ENCODE measurements at regions not wholly inside any gene's neighbourhood (a gene's known extent, or its start where the extent isn't known, plus 50 kb on each side); places are given as distances from the start of the nearest gene placed in this dataset.
"Not testable (repeated sequence)": the region's sequence is repeated elsewhere in the genome, so short reads cannot be mapped to it uniquely, and the experiment has no call there.

- no peak for DNase-seq (ENCODE audit: low read depth in 2 of 3, low spot score in 1 of 3)
Observed at GRCh38 chr9:6105738-6106137, 90.3 kb upstream of the RANBP6 start.

DNA sequence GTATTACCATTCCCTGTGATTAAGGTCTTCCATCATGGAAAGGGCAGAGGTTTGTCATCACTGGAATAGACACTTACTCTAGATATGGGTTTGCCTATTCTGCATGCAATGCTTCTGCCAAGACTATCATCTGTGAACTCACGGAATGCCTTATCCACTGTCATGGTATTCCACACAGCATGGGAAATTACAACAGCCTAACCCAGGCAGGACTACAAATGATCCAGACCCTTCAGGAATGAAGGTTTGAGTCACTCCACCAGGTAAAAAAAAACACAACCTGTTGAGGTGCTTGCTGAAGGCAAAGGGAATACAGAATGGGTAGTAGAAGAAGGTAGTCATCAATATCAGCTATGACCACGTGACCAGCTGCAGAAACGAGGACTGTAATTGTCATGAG lies 89.0 kb upstream of the RANBP6 start:
- not testable (repeated sequence) for DNase-seq (ENCODE audit: low read depth in 2 of 3, low spot score in 1 of 3)

DNA sequence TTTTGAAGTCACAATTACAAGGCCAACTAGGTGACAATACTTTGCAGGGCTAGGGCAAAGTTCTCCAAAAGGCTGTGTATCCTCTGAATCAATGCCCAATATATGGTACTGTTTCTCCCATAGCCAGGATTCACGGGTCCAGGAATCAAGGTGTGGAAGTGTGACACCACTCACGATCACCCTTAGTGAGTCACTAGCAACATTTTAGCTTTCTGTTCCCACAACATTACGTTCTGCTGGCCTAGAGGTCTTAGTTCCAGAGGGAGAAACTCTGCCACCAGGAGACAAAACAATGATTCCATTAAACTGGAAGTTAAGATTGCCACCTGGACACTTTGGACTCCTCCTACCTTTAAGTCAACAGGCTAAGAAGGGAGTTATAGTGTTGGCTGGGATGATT lies 88.5 kb upstream of the RANBP6 start:
- DNase-seq (ENCODE audit: low read depth in 2 of 3, low spot score in 1 of 3): not testable (repeated sequence)

- DNase-seq (ENCODE audit: low read depth in 2 of 3, low spot score in 1 of 3): not testable (repeated sequence)
Observed at GRCh38 chr9:6102336-6102987, 87.0 kb upstream of the RANBP6 start.

- not testable (repeated sequence) for DNase-seq (ENCODE audit: low read depth in 2 of 3, low spot score in 1 of 3)
Observed at GRCh38 chr9:6101725-6102124, 86.3 kb upstream of the RANBP6 start.

GRCh38 chr9:6099346-6099745 lies 83.9 kb upstream of the RANBP6 start:
- DNase-seq (ENCODE audit: low read depth in 2 of 3, low spot score in 1 of 3): not testable (repeated sequence)

- DNase-seq (ENCODE audit: low read depth in 2 of 3, low spot score in 1 of 3): no peak
Observed at GRCh38 chr9:6098431-6098830, 83.0 kb upstream of the RANBP6 start.

DNA sequence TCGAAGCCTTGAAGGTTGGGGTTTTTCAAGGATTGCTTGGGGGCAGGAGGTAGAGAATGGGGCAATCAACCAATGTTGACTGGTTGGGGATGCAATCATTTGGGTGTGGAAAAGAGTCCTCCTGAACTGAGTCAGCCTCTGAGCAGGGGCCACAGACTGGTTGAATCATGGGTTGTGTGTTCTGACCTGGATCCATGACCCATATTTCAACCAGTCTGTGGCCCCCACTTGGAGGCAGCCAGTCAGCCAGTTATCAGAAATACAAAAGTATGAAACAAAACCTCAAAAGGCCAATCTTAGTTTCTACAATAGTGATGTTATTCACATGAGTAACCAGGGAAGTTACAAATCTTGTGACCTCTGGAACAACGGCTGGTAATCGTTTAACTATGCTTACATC lies 81.4 kb upstream of the RANBP6 start:
- no peak for DNase-seq (ENCODE audit: low read depth in 2 of 3, low spot score in 1 of 3)

DNA sequence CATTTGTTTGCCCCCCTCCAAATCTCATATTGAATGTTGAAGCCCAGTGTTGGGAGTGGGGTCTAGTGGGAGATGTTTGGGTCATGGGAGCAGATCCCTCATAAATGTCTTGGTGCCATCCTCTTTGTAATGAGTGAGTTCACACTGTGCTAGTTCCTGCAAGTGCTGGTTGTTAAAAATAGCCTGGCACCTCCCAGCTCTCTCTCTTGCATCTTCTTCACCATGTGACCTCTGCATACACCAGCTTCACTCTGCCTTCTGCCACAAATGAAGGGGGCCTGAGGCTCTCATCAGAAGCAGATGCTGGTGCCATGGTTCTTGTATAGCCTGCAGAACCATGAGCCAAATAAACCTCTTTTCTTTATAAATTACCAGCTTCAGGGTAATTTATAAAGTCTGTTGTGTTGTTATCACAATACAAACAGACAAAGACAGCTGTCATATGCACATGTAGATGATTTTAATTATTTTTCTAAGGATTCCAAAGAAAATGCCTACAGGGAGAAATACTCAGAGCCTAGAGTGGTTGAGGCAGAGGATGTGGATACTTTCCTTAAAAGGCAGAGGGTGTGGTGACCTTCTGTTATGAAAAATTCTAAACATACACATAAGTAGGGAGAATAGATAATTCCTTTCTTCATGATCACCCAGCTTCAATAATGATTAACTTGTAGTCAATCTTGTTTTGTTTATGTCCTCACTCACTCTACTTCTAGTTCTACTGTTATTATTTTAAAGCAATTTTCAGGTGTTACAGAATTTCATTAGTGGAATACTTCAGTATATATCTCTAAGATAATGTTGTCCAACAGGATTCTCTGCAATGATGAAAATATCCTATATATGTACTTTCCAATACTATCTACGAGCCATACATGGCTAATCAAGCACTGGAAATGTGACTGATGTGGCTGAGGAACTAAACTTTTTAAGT lies 75.1 kb upstream of the RANBP6 start:
- DNase-seq (ENCODE audit: low read depth in 2 of 3, low spot score in 1 of 3): no peak

- no peak for DNase-seq (ENCODE audit: low read depth in 2 of 3, low spot score in 1 of 3)
Observed at GRCh38 chr9:6089300-6089699, 73.9 kb upstream of the RANBP6 start.

GRCh38 chr9:6086006-6086655 lies 70.7 kb upstream of the RANBP6 start:
- no peak for DNase-seq (ENCODE audit: low read depth in 2 of 3, low spot score in 1 of 3)

- DNase-seq (ENCODE audit: low read depth in 2 of 3, low spot score in 1 of 3): peak; percentile 54 to 61 (median 58)
Observed at GRCh38 chr9:6080154-6080716, 64.8 kb upstream of the RANBP6 start.

GRCh38 chr9:6079386-6079785 lies 64.0 kb upstream of the RANBP6 start:
- no peak for DNase-seq (ENCODE audit: low read depth in 2 of 3, low spot score in 1 of 3)

DNA sequence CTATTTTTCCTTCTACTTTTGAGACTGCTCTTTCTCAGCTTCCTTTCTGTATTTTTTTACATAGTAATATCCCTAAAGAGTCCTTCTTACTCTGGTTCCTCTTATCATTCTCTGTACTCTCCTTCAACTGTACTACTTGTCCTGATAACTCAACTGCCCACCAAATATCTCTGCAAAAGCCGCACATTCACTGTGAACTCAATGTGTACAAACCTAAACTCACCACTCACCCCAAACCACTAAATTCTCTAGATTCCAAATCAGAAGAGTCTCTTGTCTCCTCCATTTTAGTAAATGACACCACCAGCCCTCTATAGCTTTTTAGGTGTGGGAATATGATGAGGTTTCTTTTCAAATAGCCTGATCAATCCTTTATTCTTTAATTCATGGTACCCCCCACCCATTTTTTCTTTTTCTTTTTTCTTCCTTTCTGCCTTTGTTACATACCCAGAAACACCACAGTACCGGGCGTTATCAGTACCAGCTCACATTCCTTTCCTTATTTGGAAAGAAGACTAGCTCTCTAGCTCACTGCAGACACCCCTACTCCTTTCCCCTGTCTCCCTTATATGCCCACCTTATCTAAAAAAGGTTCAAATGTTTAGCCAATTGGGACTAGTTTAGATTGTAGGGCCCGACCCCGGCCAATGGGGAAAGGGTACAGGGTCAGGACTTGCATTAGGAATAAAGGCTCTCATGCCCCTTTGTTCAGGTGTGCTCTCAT lies 63.1 kb upstream of the RANBP6 start:
- no peak for DNase-seq (ENCODE audit: low read depth in 2 of 3, low spot score in 1 of 3)

- no peak for DNase-seq (ENCODE audit: low read depth in 2 of 3, low spot score in 1 of 3)
Observed at GRCh38 chr9:6076851-6077250, 61.4 kb upstream of the RANBP6 start.

- DNase-seq (ENCODE audit: low read depth in 2 of 3, low spot score in 1 of 3): no peak
Observed at GRCh38 chr9:6073731-6074130, 58.3 kb upstream of the RANBP6 start.

DNA sequence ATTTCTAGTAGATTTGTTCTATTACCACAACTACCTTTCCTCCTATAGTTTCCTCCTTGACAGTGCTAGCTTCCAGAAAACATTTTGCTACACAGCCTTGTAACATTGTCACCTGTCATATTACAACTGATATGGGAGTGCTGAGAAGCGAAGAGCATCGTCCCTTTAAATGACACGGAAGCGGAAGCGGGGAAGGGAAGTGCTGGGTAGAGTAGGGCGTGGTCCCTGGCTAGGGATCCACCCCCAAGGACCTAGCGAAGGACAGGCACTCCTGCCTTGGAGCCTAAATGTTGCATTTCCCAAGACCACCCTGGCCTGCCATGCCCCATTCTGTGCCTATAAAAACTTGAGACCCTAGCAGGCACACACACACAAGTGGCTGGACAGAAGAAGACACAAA lies 57.4 kb upstream of the RANBP6 start:
- no peak for DNase-seq (ENCODE audit: low read depth in 2 of 3, low spot score in 1 of 3)

DNA sequence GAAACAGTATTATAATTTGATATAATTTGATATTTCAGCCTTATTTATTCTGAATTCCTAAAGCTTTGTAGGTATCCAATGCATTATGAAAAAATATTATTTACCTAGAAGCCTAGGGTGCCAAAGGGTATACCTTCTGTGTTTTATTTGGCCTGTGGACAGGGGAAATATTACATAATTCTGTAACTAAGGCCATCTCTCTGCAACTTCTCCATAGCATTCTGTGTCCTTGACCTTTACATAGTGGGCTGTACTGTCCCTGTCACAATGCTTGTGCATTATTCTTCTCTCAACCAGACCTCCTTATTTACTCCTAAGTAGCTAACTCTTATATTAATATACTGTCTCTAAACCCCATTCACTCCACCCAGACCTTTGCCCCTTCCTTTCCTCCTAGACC lies 57.0 kb upstream of the RANBP6 start:
- no peak for DNase-seq (ENCODE audit: low read depth in 2 of 3, low spot score in 1 of 3)

GRCh38 chr9:6068983-6069382 lies 53.6 kb upstream of the RANBP6 start:
- DNase-seq (ENCODE audit: low read depth in 2 of 3, low spot score in 1 of 3): no peak

GRCh38 chr9:6067426-6067825 lies 52.0 kb upstream of the RANBP6 start:
- no peak for DNase-seq (ENCODE audit: low read depth in 2 of 3, low spot score in 1 of 3)

All from stimulated activated CD4-positive, alpha-beta T cell treated with anti-CD3 and anti-CD28 coated beads, Interleukin-12 subunit alpha, Interleukin-12 subunit beta, amount 100 ng/mL, for 48 hours (primary cell).